ENCODE measurements at regions not wholly inside any gene's neighbourhood (a gene's known extent, or its start where the extent isn't known, plus 50 kb on each side); places are given as distances from the start of the nearest gene placed in this dataset.

GRCh38 chr5:35476036-35476435, 141.6 kb upstream of the SPEF2 start:
- TF ChIP-seq CTCF (IDR thresholded peaks at IDR 0.05; ENCODE audit: control insufficient read depth, insufficient read depth, low read depth, low read length, missing control alignments) = no peak
- H3K4me3 ChIP-seq (ENCODE audit: control insufficient read depth, low read depth, low read length) = no peak overlapping the region
- DNase-seq (ENCODE audit: low read depth) = no peak

- no peak for DNase-seq (ENCODE audit: low read depth)
- no peak overlapping the region for H3K4me3 ChIP-seq (ENCODE audit: control insufficient read depth, low read depth, low read length)
- TF ChIP-seq CTCF (IDR thresholded peaks at IDR 0.05; ENCODE audit: control insufficient read depth, insufficient read depth, low read depth, low read length, missing control alignments) = no peak
Measured at GRCh38 chr5:35473589-35473988, 144.1 kb upstream of the SPEF2 start.

GRCh38 chr5:35470866-35471265, 146.8 kb upstream of the SPEF2 start:
- DNase-seq (ENCODE audit: low read depth) = no peak
- H3K4me3 ChIP-seq (ENCODE audit: control insufficient read depth, low read depth, low read length) = no peak overlapping the region
- TF ChIP-seq CTCF (IDR thresholded peaks at IDR 0.05; ENCODE audit: control insufficient read depth, insufficient read depth, low read depth, low read length, missing control alignments) = no peak

GRCh38 chr5:35468811-35469210, 148.9 kb upstream of the SPEF2 start:
- DNase-seq (ENCODE audit: low read depth) = no peak
- H3K4me3 ChIP-seq (ENCODE audit: control insufficient read depth, low read depth, low read length) = no peak overlapping the region
- no peak for TF ChIP-seq CTCF (IDR thresholded peaks at IDR 0.05; ENCODE audit: control insufficient read depth, insufficient read depth, low read depth, low read length, missing control alignments)

GRCh38 chr5:35466746-35467145, 150.9 kb upstream of the SPEF2 start:
- no peak for DNase-seq (ENCODE audit: low read depth)
- no peak for TF ChIP-seq CTCF (IDR thresholded peaks at IDR 0.05; ENCODE audit: control insufficient read depth, insufficient read depth, low read depth, low read length, missing control alignments)
- H3K4me3 ChIP-seq (ENCODE audit: control insufficient read depth, low read depth, low read length) = no peak overlapping the region

- no peak for TF ChIP-seq CTCF (IDR thresholded peaks at IDR 0.05; ENCODE audit: control insufficient read depth, insufficient read depth, low read depth, low read length, missing control alignments)
Measured at GRCh38 chr5:35464757-35465156, 152.9 kb upstream of the SPEF2 start.

GRCh38 chr5:35461530-35461929, 156.1 kb upstream of the SPEF2 start:
- no peak for DNase-seq (ENCODE audit: low read depth)
- no peak for TF ChIP-seq CTCF (IDR thresholded peaks at IDR 0.05; ENCODE audit: control insufficient read depth, insufficient read depth, low read depth, low read length, missing control alignments)
- H3K4me3 ChIP-seq (ENCODE audit: control insufficient read depth, low read depth, low read length) = no peak overlapping the region

More at GRCh38 chr5:35464757-35465156, 152.9 kb upstream of the SPEF2 start:
- no peak overlapping the region for H3K4me3 ChIP-seq (ENCODE audit: control insufficient read depth, low read depth, low read length)
- DNase-seq (ENCODE audit: low read depth) = no peak
